ENCODE measurements at regions not wholly inside any gene's neighbourhood (a gene's known extent, or its start where the extent isn't known, plus 50 kb on each side); places are given as distances from the start of the nearest gene placed in this dataset.

DNA sequence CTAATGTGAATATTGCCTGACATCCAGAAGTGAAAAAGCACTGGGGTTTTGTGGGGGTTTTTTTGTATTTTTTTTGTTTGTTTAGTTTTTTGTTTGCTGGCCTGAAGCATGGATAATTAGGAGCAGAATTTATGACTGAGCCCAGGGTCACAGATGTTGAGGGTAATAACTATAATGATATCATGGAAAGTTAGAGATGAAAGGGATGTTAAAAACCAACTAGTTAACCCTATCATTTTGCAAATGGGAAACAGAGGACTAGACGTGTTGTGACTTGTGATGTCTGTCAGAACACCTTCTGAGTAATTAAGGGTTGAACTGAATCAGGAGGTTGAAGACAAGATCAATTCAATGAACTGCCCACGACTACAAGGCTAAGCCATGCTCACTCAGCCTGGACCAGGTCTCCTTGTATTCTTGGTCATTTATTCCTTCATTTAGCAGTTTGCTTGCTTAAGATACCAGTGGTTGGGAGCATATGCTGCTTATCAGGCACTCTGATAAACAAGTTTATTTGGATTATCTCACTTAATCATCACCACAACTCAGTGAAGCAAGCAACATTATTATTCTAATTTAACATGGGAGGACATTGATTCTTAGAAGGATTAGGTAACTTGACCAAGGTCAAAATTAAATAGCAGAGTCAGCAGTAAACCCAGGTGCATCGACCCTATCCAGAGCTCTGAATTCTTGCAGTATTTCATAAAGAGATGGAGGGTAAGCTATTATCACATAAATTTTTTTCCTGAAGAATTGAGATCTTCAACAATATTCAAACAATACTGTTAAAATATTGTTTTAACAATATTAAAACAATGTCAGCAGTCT is 75.7 kb upstream of the PIK3R1 start:
- no peak overlapping the region for H3K27ac ChIP-seq (ENCODE audit: low read depth, low read length)
- no peaks in the 10 kb centered on the region for H3K36me3 ChIP-seq (ENCODE audit: control insufficient read depth, insufficient read depth, low read length)
- H3K9me3 ChIP-seq (ENCODE audit: control insufficient read depth, insufficient read depth, low read depth, low read length), result no peaks in the 10 kb centered on the region
- H3K4me1 ChIP-seq (ENCODE audit: control insufficient read depth, insufficient read depth, low read length), result no peaks in the 10 kb centered on the region
- H3K27me3 ChIP-seq (ENCODE audit: control insufficient read depth, insufficient read depth, low read length), result no peaks in the 10 kb centered on the region
- no peak overlapping the region for H3K4me3 ChIP-seq (ENCODE audit: low read depth, low read length)
- no peak overlapping the region for H3K9ac ChIP-seq (ENCODE audit: low read length)

DNA sequence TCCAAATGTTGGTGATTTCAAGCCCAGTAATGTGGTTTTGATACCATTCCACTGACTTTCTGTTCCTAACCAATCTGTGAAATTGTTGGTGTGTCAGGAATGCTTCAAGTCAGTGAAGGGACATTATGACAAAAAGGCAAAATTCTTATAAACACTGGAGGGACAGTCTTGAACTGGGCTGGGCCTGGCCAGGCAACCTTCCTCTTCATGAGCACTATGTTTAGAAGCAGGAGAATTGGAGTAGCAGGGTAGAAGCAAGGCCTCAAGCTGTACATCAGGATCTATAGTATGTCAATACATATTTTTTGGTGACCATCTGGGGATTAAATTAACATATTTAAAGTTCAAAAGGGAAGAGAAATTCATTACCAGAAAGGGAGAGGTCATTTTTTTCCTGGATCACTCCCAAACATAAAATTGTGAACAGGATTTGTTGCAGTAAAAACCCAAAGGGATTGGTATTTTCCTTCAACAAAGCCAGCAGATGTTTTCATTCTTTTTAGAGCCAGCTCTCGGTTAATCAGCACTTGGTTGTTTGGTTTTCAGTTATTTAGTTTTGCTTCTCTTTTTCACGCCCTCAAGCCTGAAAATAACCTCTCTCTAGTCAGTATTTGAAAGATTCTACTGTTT is 77.9 kb upstream of the PIK3R1 start:
- no peaks in the 10 kb centered on the region for H3K27me3 ChIP-seq (ENCODE audit: control insufficient read depth, insufficient read depth, low read length)
- no peak overlapping the region for H3K27ac ChIP-seq (ENCODE audit: low read depth, low read length)
- peaks cover 6% of the 10 kb centered on the region; the same call in 1 of the 2 replicates for H3K4me1 ChIP-seq (ENCODE audit: control insufficient read depth, insufficient read depth, low read length)
- no peak overlapping the region for H3K4me3 ChIP-seq (ENCODE audit: low read depth, low read length)
- no peaks in the 10 kb centered on the region for H3K9me3 ChIP-seq (ENCODE audit: control insufficient read depth, insufficient read depth, low read depth, low read length)
- H3K36me3 ChIP-seq (ENCODE audit: control insufficient read depth, insufficient read depth, low read length), result no peaks in the 10 kb centered on the region
- H3K9ac ChIP-seq (ENCODE audit: low read length), result no peak overlapping the region

- Histone ChIP-seq H3K36me3 (ENCODE audit: control insufficient read depth, insufficient read depth, low read length) (no peaks in the 10 kb centered on the region), H3K9me3 (ENCODE audit: control insufficient read depth, insufficient read depth, low read depth, low read length) (no peaks in the 10 kb centered on the region)
Measured at GRCh38 chr5:68134669-68135313, 80.8 kb upstream of the PIK3R1 start.

DNA sequence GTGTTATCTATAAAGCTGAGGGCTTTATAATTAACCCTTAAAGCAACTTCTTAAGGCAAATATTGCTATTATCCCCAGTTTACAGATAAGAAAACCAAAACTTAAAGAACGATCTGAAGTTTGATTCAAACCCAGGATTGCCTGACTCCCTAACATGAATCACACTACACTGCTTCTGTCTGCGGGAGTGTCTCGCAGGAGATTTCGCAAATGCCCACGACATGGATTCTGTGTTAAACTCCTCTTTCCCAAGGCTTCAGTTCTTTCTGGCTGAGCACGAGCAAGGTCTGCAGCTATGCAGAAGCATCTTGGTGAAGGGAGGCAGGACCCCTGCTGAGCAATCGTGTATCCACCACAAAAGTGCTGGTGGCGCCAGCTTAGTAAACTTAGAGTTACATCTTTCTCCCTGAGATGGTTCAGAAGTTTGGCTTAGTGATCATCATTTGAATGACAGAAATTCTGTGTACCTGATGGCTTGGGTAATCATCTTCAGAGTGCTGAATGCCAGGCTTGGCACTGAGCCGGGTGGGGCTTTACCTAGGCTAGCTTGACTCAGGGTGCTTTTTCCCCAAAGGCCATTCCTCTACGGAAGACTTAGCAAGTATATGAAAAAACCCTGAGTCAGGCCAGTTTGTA is 81.4 kb upstream of the PIK3R1 start:
- Histone ChIP-seq H3K9me3 (ENCODE audit: control insufficient read depth, insufficient read depth, low read depth, low read length) (no peaks in the 10 kb centered on the region), H3K4me3 (ENCODE audit: low read depth, low read length) (no peak overlapping the region), H3K27me3 (ENCODE audit: control insufficient read depth, insufficient read depth, low read length) (no peaks in the 10 kb centered on the region), H3K27ac (ENCODE audit: low read depth, low read length) (no peak overlapping the region), H3K36me3 (ENCODE audit: control insufficient read depth, insufficient read depth, low read length) (no peaks in the 10 kb centered on the region), H3K4me1 (ENCODE audit: control insufficient read depth, insufficient read depth, low read length) (peaks cover 6% of the 10 kb centered on the region; the same call in 1 of the 2 replicates), H3K9ac (ENCODE audit: low read length) (no peak overlapping the region)

More at GRCh38 chr5:68134669-68135313, 80.8 kb upstream of the PIK3R1 start:
- no peak overlapping the region for H3K27ac ChIP-seq (ENCODE audit: low read depth, low read length)
- H3K9ac ChIP-seq (ENCODE audit: low read length), result no peak overlapping the region
- H3K27me3 ChIP-seq (ENCODE audit: control insufficient read depth, insufficient read depth, low read length), result no peaks in the 10 kb centered on the region
- no peak overlapping the region for H3K4me3 ChIP-seq (ENCODE audit: low read depth, low read length)
- peaks cover 6% of the 10 kb centered on the region; the same call in 1 of the 2 replicates for H3K4me1 ChIP-seq (ENCODE audit: control insufficient read depth, insufficient read depth, low read length)

GRCh38 chr5:68130253-68130652 is 85.3 kb upstream of the PIK3R1 start:
- Histone ChIP-seq H3K9ac (ENCODE audit: low read length) (no peak overlapping the region), H3K4me3 (ENCODE audit: low read depth, low read length) (no peak overlapping the region), H3K36me3 (ENCODE audit: control insufficient read depth, insufficient read depth, low read length) (no peaks in the 10 kb centered on the region), H3K27ac (ENCODE audit: low read depth, low read length) (no peak overlapping the region), H3K27me3 (ENCODE audit: control insufficient read depth, insufficient read depth, low read length) (no peaks in the 10 kb centered on the region), H3K9me3 (ENCODE audit: control insufficient read depth, insufficient read depth, low read depth, low read length) (no peaks in the 10 kb centered on the region), H3K4me1 (ENCODE audit: control insufficient read depth, insufficient read depth, low read length) (peaks cover 6% of the 10 kb centered on the region; the same call in 1 of the 2 replicates)

GRCh38 chr5:68129364-68129763 is 86.2 kb upstream of the PIK3R1 start:
- Histone ChIP-seq H3K27me3 (ENCODE audit: control insufficient read depth, insufficient read depth, low read length) (no peaks in the 10 kb centered on the region), H3K9ac (ENCODE audit: low read length) (no peak overlapping the region), H3K4me1 (ENCODE audit: control insufficient read depth, insufficient read depth, low read length) (peaks cover 5% of the 10 kb centered on the region; the same call in 1 of the 2 replicates), H3K4me3 (ENCODE audit: low read depth, low read length) (no peak overlapping the region), H3K9me3 (ENCODE audit: control insufficient read depth, insufficient read depth, low read depth, low read length) (no peaks in the 10 kb centered on the region), H3K36me3 (ENCODE audit: control insufficient read depth, insufficient read depth, low read length) (no peaks in the 10 kb centered on the region), H3K27ac (ENCODE audit: low read depth, low read length) (no peak overlapping the region)

DNA sequence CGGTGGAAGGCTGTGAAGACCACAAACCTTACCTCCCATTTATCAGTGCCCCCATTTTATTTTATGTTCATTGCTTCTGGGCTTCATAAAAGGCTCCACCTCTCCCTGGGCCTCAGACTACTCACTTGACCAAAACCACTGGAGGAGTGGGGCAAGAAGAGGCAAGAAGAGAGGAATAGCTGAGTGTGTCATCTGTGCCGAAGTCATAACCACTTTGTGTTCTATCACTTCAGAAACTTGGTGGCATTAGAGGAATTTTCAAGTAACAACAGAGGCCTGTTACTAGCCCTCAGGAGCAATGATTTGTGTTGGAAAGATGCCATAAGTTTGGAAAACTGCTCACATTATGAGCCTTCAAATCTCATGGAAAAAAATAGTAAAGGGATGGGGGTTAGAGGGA is 88.7 kb upstream of the PIK3R1 start:
- H3K27me3 ChIP-seq (ENCODE audit: control insufficient read depth, insufficient read depth, low read length), result no peaks in the 10 kb centered on the region
- no peaks in the 10 kb centered on the region for H3K4me1 ChIP-seq (ENCODE audit: control insufficient read depth, insufficient read depth, low read length)
- H3K9me3 ChIP-seq (ENCODE audit: control insufficient read depth, insufficient read depth, low read depth, low read length), result no peaks in the 10 kb centered on the region
- H3K4me3 ChIP-seq (ENCODE audit: low read depth, low read length), result no peak overlapping the region
- no peaks in the 10 kb centered on the region for H3K36me3 ChIP-seq (ENCODE audit: control insufficient read depth, insufficient read depth, low read length)
- H3K27ac ChIP-seq (ENCODE audit: low read depth, low read length), result no peak overlapping the region
- no peak overlapping the region for H3K9ac ChIP-seq (ENCODE audit: low read length)

GRCh38 chr5:68122439-68123328 is 92.9 kb upstream of the PIK3R1 start:
- H3K27ac ChIP-seq (ENCODE audit: low read depth, low read length), result no peak overlapping the region
- no peaks in the 10 kb centered on the region for H3K36me3 ChIP-seq (ENCODE audit: control insufficient read depth, insufficient read depth, low read length)
- no peak overlapping the region for H3K4me3 ChIP-seq (ENCODE audit: low read depth, low read length)
- no peak overlapping the region for H3K9ac ChIP-seq (ENCODE audit: low read length)
- no peaks in the 10 kb centered on the region for H3K4me1 ChIP-seq (ENCODE audit: control insufficient read depth, insufficient read depth, low read length)
- H3K9me3 ChIP-seq (ENCODE audit: control insufficient read depth, insufficient read depth, low read depth, low read length), result no peaks in the 10 kb centered on the region
- no peaks in the 10 kb centered on the region for H3K27me3 ChIP-seq (ENCODE audit: control insufficient read depth, insufficient read depth, low read length)

- Histone ChIP-seq H3K4me3 (ENCODE audit: low read depth, low read length) (no peak overlapping the region), H3K36me3 (ENCODE audit: control insufficient read depth, insufficient read depth, low read length) (no peaks in the 10 kb centered on the region), H3K4me1 (ENCODE audit: control insufficient read depth, insufficient read depth, low read length) (no peaks in the 10 kb centered on the region), H3K27me3 (ENCODE audit: control insufficient read depth, insufficient read depth, low read length) (no peaks in the 10 kb centered on the region), H3K9me3 (ENCODE audit: control insufficient read depth, insufficient read depth, low read depth, low read length) (peaks cover 3% of the 10 kb centered on the region; the same call in 1 of the 2 replicates), H3K9ac (ENCODE audit: low read length) (no peak overlapping the region), H3K27ac (ENCODE audit: low read depth, low read length) (no peak overlapping the region)
Measured at GRCh38 chr5:68116868-68117411, 98.6 kb upstream of the PIK3R1 start.

DNA sequence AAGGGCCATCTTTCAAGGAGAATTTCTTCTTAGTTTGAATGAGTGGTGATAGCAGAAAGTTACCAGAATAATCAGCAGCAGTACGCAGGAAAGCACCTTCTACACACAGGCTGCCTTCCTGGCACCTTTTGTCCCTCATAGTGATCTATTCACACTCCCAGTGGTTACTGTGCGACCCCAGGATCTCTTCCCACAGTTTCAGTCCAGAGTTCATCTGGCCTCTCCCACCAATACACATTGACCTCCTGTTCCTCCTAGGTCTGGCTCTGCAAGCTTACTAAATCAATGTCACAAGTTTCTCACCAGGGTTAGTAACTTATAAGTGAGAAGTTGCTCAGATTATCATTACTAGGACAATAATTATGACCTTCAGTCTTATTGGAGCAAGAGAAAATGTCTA is 99.1 kb upstream of the PIK3R1 start:
- no peak overlapping the region for H3K9ac ChIP-seq (ENCODE audit: low read length)
- no peaks in the 10 kb centered on the region for H3K36me3 ChIP-seq (ENCODE audit: control insufficient read depth, insufficient read depth, low read length)
- no peaks in the 10 kb centered on the region for H3K4me1 ChIP-seq (ENCODE audit: control insufficient read depth, insufficient read depth, low read length)

More for the DNA sequence above, 99.1 kb upstream of the PIK3R1 start:
- Histone ChIP-seq H3K4me3 (ENCODE audit: low read depth, low read length) (no peak overlapping the region), H3K27ac (ENCODE audit: low read depth, low read length) (no peak overlapping the region), H3K9me3 (ENCODE audit: control insufficient read depth, insufficient read depth, low read depth, low read length) (peaks cover 3% of the 10 kb centered on the region; the same call in 1 of the 2 replicates), H3K27me3 (ENCODE audit: control insufficient read depth, insufficient read depth, low read length) (no peaks in the 10 kb centered on the region)

Data from HUES6 (cell line).